ENCODE measurements at regions not wholly inside any gene's neighbourhood (a gene's known extent, or its start where the extent isn't known, plus 50 kb on each side); places are given as distances from the start of the nearest gene placed in this dataset.

DNA sequence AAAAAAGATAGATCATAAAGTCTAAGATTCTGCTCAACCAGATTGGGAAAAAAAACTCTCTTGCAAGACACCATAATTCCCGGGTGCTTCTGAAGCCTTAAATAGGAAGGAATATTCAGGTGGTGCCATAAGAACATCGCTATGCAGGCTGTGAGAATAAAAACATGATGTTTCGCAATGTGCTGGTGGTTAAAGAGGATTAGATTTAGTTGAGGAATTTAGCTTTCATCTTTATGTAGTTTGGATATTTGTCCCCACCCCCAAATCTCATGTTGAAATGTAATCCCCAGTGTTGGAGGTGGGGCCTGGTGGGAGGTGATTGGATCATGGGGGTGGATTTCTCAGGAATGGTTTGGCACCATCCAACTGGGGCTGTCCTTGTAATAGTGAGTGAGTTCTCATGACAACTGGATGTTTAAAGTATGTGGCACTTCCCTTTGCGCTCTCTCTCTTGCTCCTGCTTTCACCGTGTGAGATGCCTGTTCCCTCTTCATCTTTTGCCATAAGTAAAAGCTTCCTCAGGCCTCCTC, 132.2 kb downstream of the AKAIN1 start:
- no peak overlapping the region for H3K27ac Mint-ChIP-seq
- peaks cover 0 to 4% (median 2%) of the 10 kb centered on the region in 3 donors for H3K27me3 Mint-ChIP-seq (ENCODE audit: low read depth in 3 of 3)
- H3K4me1 Mint-ChIP-seq, result no peaks in the 10 kb centered on the region

DNA sequence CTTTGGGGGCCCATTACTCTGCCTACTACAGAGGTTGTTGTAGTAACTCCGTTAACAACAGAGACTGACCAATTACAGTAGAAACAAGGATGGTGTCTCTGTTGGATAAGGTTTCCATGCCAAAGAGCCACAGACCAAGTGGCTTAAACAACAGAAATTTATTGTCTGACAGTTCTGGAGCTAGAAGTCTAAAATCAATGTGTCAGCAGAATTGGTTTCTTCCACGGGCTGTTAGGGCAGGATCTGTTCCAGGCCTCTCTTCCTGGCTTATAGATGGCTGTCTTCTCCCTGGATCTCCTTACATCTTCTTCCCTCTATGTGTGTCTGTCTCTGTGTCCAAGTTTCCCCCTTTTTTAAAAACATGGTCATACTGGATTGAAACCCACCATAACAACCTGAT, 135.3 kb downstream of the AKAIN1 start:
- H3K27me3 Mint-ChIP-seq (ENCODE audit: low read depth in 3 of 3), result peaks cover 0 to 2% (median 1%) of the 10 kb centered on the region in 3 donors

More for the DNA sequence above, 132.2 kb downstream of the AKAIN1 start:
- Histone ChIP-seq H3K4me2 (replicated peaks; ENCODE audit: extremely low read depth, low read length, poor library complexity, severe bottlenecking) (no peak overlapping the region), H4K20me1 (ENCODE audit: insufficient read depth, low read length) (no peaks in the 10 kb centered on the region), H3K9ac (ENCODE audit: insufficient read depth, low read length, poor library complexity, severe bottlenecking) (no peak overlapping the region), H3K27me3 (ENCODE audit: control insufficient read depth in 2 of 2, insufficient read depth in 2 of 2, low read length in 2 of 2) (no peaks in the 10 kb centered on the region), H3K4me1 (ENCODE audit: control insufficient read depth in 1 of 2, insufficient read depth in 2 of 2, low read length in 2 of 2) (no peaks in the 10 kb centered on the region), H3K79me2 (ENCODE audit: insufficient read depth, low read length) (no peaks in the 10 kb centered on the region), H2AFZ (ENCODE audit: insufficient read depth, low read depth, low read length, poor library complexity, severe bottlenecking) (no peak overlapping the region), H3K9me3 (replicated peaks in 1 of 2; ENCODE audit: control insufficient read depth in 1 of 2, insufficient read depth in 1 of 2, low read length in 2 of 2) (no peaks in the 10 kb centered on the region), H3K4me3 (replicated peaks in 1 of 3; ENCODE audit: low read depth in 2 of 3, low read length in 3 of 3) (no peak overlapping the region), H3K27ac (ENCODE audit: low read depth in 1 of 2, low read length in 2 of 2) (no peak overlapping the region), H3K36me3 (replicated peaks in 1 of 2; ENCODE audit: control insufficient read depth in 1 of 2, insufficient read depth in 2 of 2, low read length in 2 of 2) (no peaks in the 10 kb centered on the region)
- Mint-ChIP-seq H3K9me3 (no peaks in the 10 kb centered on the region), H3K36me3 (no peaks in the 10 kb centered on the region), H3K4me3 (no peak overlapping the region)
- TF ChIP-seq, protein P1, sequence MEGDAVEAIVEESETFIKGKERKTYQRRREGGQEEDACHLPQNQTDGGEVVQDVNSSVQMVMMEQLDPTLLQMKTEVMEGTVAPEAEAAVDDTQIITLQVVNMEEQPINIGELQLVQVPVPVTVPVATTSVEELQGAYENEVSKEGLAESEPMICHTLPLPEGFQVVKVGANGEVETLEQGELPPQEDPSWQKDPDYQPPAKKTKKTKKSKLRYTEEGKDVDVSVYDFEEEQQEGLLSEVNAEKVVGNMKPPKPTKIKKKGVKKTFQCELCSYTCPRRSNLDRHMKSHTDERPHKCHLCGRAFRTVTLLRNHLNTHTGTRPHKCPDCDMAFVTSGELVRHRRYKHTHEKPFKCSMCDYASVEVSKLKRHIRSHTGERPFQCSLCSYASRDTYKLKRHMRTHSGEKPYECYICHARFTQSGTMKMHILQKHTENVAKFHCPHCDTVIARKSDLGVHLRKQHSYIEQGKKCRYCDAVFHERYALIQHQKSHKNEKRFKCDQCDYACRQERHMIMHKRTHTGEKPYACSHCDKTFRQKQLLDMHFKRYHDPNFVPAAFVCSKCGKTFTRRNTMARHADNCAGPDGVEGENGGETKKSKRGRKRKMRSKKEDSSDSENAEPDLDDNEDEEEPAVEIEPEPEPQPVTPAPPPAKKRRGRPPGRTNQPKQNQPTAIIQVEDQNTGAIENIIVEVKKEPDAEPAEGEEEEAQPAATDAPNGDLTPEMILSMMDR (IDR thresholded peaks at IDR 0.05), result no peak
- 64% methylated on average over 2 of the region's 5 CpGs for WGBS (ENCODE audit: insufficient coverage)
- DNase-seq, result no peak
- intact Hi-C loops (cut with micrococcal nuclease), result no loop called here

More for the DNA sequence above, 135.3 kb downstream of the AKAIN1 start:
- Histone ChIP-seq H3K79me2 (ENCODE audit: insufficient read depth, low read length) (no peaks in the 10 kb centered on the region), H3K4me1 (ENCODE audit: control insufficient read depth in 1 of 2, insufficient read depth in 2 of 2, low read length in 2 of 2) (peaks cover 24 to 25% of the 10 kb centered on the region in 2 donors), H3K9ac (ENCODE audit: insufficient read depth, low read length, poor library complexity, severe bottlenecking) (no peak overlapping the region), H3K4me2 (replicated peaks; ENCODE audit: extremely low read depth, low read length, poor library complexity, severe bottlenecking) (no peak overlapping the region), H3K27ac (ENCODE audit: low read depth in 1 of 2, low read length in 2 of 2) (no peak overlapping the region), H3K27me3 (ENCODE audit: control insufficient read depth in 2 of 2, insufficient read depth in 2 of 2, low read length in 2 of 2) (no peaks in the 10 kb centered on the region), H3K9me3 (replicated peaks in 1 of 2; ENCODE audit: control insufficient read depth in 1 of 2, insufficient read depth in 1 of 2, low read length in 2 of 2) (no peaks in the 10 kb centered on the region), H3K36me3 (replicated peaks in 1 of 2; ENCODE audit: control insufficient read depth in 1 of 2, insufficient read depth in 2 of 2, low read length in 2 of 2) (no peaks in the 10 kb centered on the region), H3K4me3 (replicated peaks in 1 of 3; ENCODE audit: low read depth in 2 of 3, low read length in 3 of 3) (no peak overlapping the region), H2AFZ (ENCODE audit: insufficient read depth, low read depth, low read length, poor library complexity, severe bottlenecking) (no peak overlapping the region), H4K20me1 (ENCODE audit: insufficient read depth, low read length) (no peaks in the 10 kb centered on the region)
- TF ChIP-seq, protein P1 (IDR thresholded peaks at IDR 0.05), result no peak
- H3K4me3 Mint-ChIP-seq, result no peak overlapping the region
- no peaks in the 10 kb centered on the region for H3K36me3 Mint-ChIP-seq
- no peak overlapping the region for H3K27ac Mint-ChIP-seq
- peaks cover 0 to 3% (median 0%) of the 10 kb centered on the region in 7 donors for H3K9me3 Mint-ChIP-seq
- peaks cover 22% of the 10 kb centered on the region for H3K4me1 Mint-ChIP-seq
- WGBS (ENCODE audit: insufficient coverage), result 100% methylated on average over 1 of the region's 2 CpGs
- no peak for DNase-seq
- intact Hi-C loops (cut with micrococcal nuclease), result no loop called here
